ENCODE measurements at regions not wholly inside any gene's neighbourhood (a gene's known extent, or its start where the extent isn't known, plus 50 kb on each side); places are given as distances from the start of the nearest gene placed in this dataset.
A peak's percentile ranks its signal among the peaks of the same experiment; 100 is the strongest.

- no peak overlapping the region for H3K27ac Mint-ChIP-seq
- H3K36me3 Mint-ChIP-seq (ENCODE audit: low read depth) = no peaks in the 10 kb centered on the region
- DNase-seq = no peak
- peaks cover 3% of the 10 kb centered on the region for H3K4me1 Mint-ChIP-seq
- H3K27me3 Mint-ChIP-seq = no peaks in the 10 kb centered on the region
- no peaks in the 10 kb centered on the region for H3K9me3 Mint-ChIP-seq
- no peak overlapping the region for H3K4me3 Mint-ChIP-seq
- peak; percentile 54 for ATAC-seq
These were observed 52.9 kb downstream of the TMSB4Y start for GRCh38 chrY:13756615-13757014.

- no peaks in the 10 kb centered on the region for H3K36me3 Mint-ChIP-seq (ENCODE audit: low read depth)
- H3K9me3 Mint-ChIP-seq = no peaks in the 10 kb centered on the region
- DNase-seq (no peak), ATAC-seq (no peak)
- H3K4me3 Mint-ChIP-seq = no peak overlapping the region
- H3K4me1 Mint-ChIP-seq = no peaks in the 10 kb centered on the region
- H3K27me3 Mint-ChIP-seq = no peaks in the 10 kb centered on the region
- no peak overlapping the region for H3K27ac Mint-ChIP-seq
These were observed 62.3 kb downstream of the TMSB4Y start for GRCh38 chrY:13766040-13766439.

GRCh38 chrY:13790108-13790793 is 86.6 kb downstream of the TMSB4Y start:
- H3K27me3 Mint-ChIP-seq = no peaks in the 10 kb centered on the region
- peaks cover 15% of the 10 kb centered on the region for H3K4me1 Mint-ChIP-seq
- peaks cover 3% of the 10 kb centered on the region for H3K36me3 Mint-ChIP-seq (ENCODE audit: low read depth)
- peaks cover 5% of the 10 kb centered on the region for H3K9me3 Mint-ChIP-seq
- H3K4me3 Mint-ChIP-seq = no peak overlapping the region
- no peak overlapping the region for H3K27ac Mint-ChIP-seq
- DNase-seq (no peak), ATAC-seq (no peak)

GRCh38 chrY:13795067-13795466 is 91.4 kb downstream of the TMSB4Y start:
- Mint-ChIP-seq H3K4me1 (peaks cover 8% of the 10 kb centered on the region), H3K27ac (no peak overlapping the region), H3K27me3 (no peaks in the 10 kb centered on the region), H3K4me3 (no peak overlapping the region), H3K9me3 (no peaks in the 10 kb centered on the region), H3K36me3 (ENCODE audit: low read depth) (no peaks in the 10 kb centered on the region)
- ATAC-seq (no peak), DNase-seq (no peak)

- Mint-ChIP-seq H3K4me1 (peaks cover 19% of the 10 kb centered on the region), H3K36me3 (ENCODE audit: low read depth) (peaks cover 4% of the 10 kb centered on the region), H3K9me3 (no peaks in the 10 kb centered on the region), H3K27me3 (no peaks in the 10 kb centered on the region), H3K27ac (no peak overlapping the region), H3K4me3 (no peak overlapping the region)
- ATAC-seq (no peak), DNase-seq (no peak)
These were observed 99.1 kb downstream of the TMSB4Y start for GRCh38 chrY:13802828-13803227.

GRCh38 chrY:13803424-13803823 is 99.7 kb downstream of the TMSB4Y start:
- ATAC-seq (no peak), DNase-seq (no peak)
- Mint-ChIP-seq H3K9me3 (no peaks in the 10 kb centered on the region), H3K36me3 (ENCODE audit: low read depth) (peaks cover 4% of the 10 kb centered on the region), H3K4me3 (no peak overlapping the region), H3K27ac (no peak overlapping the region), H3K4me1 (peaks cover 19% of the 10 kb centered on the region), H3K27me3 (no peaks in the 10 kb centered on the region)

GRCh38 chrY:13804124-13805056 is 100.7 kb downstream of the TMSB4Y start:
- H3K27ac Mint-ChIP-seq = no peak overlapping the region
- ATAC-seq = no peak
- no peak for DNase-seq
- no peak overlapping the region for H3K4me3 Mint-ChIP-seq
- peaks cover 4% of the 10 kb centered on the region for H3K36me3 Mint-ChIP-seq (ENCODE audit: low read depth)
- no peaks in the 10 kb centered on the region for H3K27me3 Mint-ChIP-seq
- peaks cover 19% of the 10 kb centered on the region for H3K4me1 Mint-ChIP-seq
- H3K9me3 Mint-ChIP-seq = no peaks in the 10 kb centered on the region

- Mint-ChIP-seq H3K27me3 (no peaks in the 10 kb centered on the region), H3K36me3 (ENCODE audit: low read depth) (peaks cover 4% of the 10 kb centered on the region), H3K9me3 (no peaks in the 10 kb centered on the region), H3K27ac (no peak overlapping the region), H3K4me1 (peaks cover 19% of the 10 kb centered on the region), H3K4me3 (no peak overlapping the region)
- peak; percentile 49 for ATAC-seq
- DNase-seq = no peak
These were observed 101.5 kb downstream of the TMSB4Y start for GRCh38 chrY:13805057-13805735.

GRCh38 chrY:13805736-13806067 is 102.0 kb downstream of the TMSB4Y start:
- H3K4me1 Mint-ChIP-seq = peaks cover 19% of the 10 kb centered on the region
- no peaks in the 10 kb centered on the region for H3K27me3 Mint-ChIP-seq
- H3K4me3 Mint-ChIP-seq = no peak overlapping the region
- H3K27ac Mint-ChIP-seq = no peak overlapping the region
- H3K9me3 Mint-ChIP-seq = peaks cover 4% of the 10 kb centered on the region
- DNase-seq (no peak), ATAC-seq (no peak)
- peaks cover 4% of the 10 kb centered on the region for H3K36me3 Mint-ChIP-seq (ENCODE audit: low read depth)

GRCh38 chrY:13830089-13830488 is 126.4 kb downstream of the TMSB4Y start:
- Mint-ChIP-seq H3K27ac (no peak overlapping the region), H3K9me3 (peaks cover 3% of the 10 kb centered on the region), H3K4me1 (no peaks in the 10 kb centered on the region), H3K4me3 (no peak overlapping the region), H3K36me3 (ENCODE audit: low read depth) (peaks cover 2% of the 10 kb centered on the region), H3K27me3 (no peaks in the 10 kb centered on the region)
- DNase-seq = no peak
- no peak for ATAC-seq

- H3K4me1 Mint-ChIP-seq = no peaks in the 10 kb centered on the region
- H3K36me3 Mint-ChIP-seq (ENCODE audit: low read depth) = peaks cover 13% of the 10 kb centered on the region
- H3K4me3 Mint-ChIP-seq = no peak overlapping the region
- ATAC-seq (no peak), DNase-seq (no peak)
- H3K9me3 Mint-ChIP-seq = peaks cover 14% of the 10 kb centered on the region
- H3K27ac Mint-ChIP-seq = no peak overlapping the region
- no peaks in the 10 kb centered on the region for H3K27me3 Mint-ChIP-seq
These were observed 140.7 kb downstream of the TMSB4Y start for GRCh38 chrY:13844411-13844810.

- ATAC-seq (no peak), DNase-seq (no peak)
- H3K27me3 Mint-ChIP-seq = no peaks in the 10 kb centered on the region
- peaks cover 14% of the 10 kb centered on the region for H3K9me3 Mint-ChIP-seq
- no peak overlapping the region for H3K27ac Mint-ChIP-seq
- H3K4me1 Mint-ChIP-seq = no peaks in the 10 kb centered on the region
- peaks cover 13% of the 10 kb centered on the region for H3K36me3 Mint-ChIP-seq (ENCODE audit: low read depth)
- no peak overlapping the region for H3K4me3 Mint-ChIP-seq
These were observed 141.0 kb downstream of the VCY start for GRCh38 chrY:13845276-13845675.

- Mint-ChIP-seq H3K4me3 (no peak overlapping the region), H3K27ac (no peak overlapping the region), H3K27me3 (no peaks in the 10 kb centered on the region), H3K36me3 (ENCODE audit: low read depth) (no peaks in the 10 kb centered on the region), H3K9me3 (no peaks in the 10 kb centered on the region), H3K4me1 (no peaks in the 10 kb centered on the region)
- ATAC-seq (no peak), DNase-seq (no peak)
These were observed 116.7 kb downstream of the VCY start for GRCh38 chrY:13869611-13870010.

- no peak for DNase-seq
- no peaks in the 10 kb centered on the region for H3K27me3 Mint-ChIP-seq
- H3K4me3 Mint-ChIP-seq = no peak overlapping the region
- no peaks in the 10 kb centered on the region for H3K9me3 Mint-ChIP-seq
- no peaks in the 10 kb centered on the region for H3K4me1 Mint-ChIP-seq
- ATAC-seq = no peak
- no peak overlapping the region for H3K27ac Mint-ChIP-seq
- no peaks in the 10 kb centered on the region for H3K36me3 Mint-ChIP-seq (ENCODE audit: low read depth)
These were observed 114.8 kb downstream of the VCY start for GRCh38 chrY:13871426-13871825.

- no peaks in the 10 kb centered on the region for H3K36me3 Mint-ChIP-seq (ENCODE audit: low read depth)
- no peak for ATAC-seq
- H3K9me3 Mint-ChIP-seq = no peaks in the 10 kb centered on the region
These were observed 113.6 kb downstream of the VCY start for GRCh38 chrY:13872696-13873095.

More at GRCh38 chrY:13872696-13873095, 113.6 kb downstream of the VCY start:
- Mint-ChIP-seq H3K4me3 (no peak overlapping the region), H3K27me3 (no peaks in the 10 kb centered on the region), H3K4me1 (no peaks in the 10 kb centered on the region), H3K27ac (no peak overlapping the region)
- DNase-seq = no peak

Data from activated naive CD8-positive, alpha-beta T cell treated with anti-CD3 and anti-CD28 coated beads, Interleukin-2, amount 50 U/mL, for 24 hours (primary cell).